CD14-positive monocyte (primary cell): ENCODE measurements at regions not wholly inside any gene's neighbourhood (a gene's known extent, or its start where the extent isn't known, plus 50 kb on each side); places are given as distances from the start of the nearest gene placed in this dataset.

Experiments
- DNase-seq, 3 donors: peaks; one replicate each; pipeline ENCODE4 v3.0.0-alpha.2; 2011 to 2022
- H2AFZ ChIP-seq: 2 replicates; pipeline ENCODE4 v1.6.0; 2012; ENCODE audit warnings: mild to moderate bottlenecking, low read depth, low read length, inconsistent platforms; ENCODE audit not compliant: insufficient read depth, poor library complexity, severe bottlenecking
- H3K27ac ChIP-seq, 2 donors: 1 replicate in 1 of 2; 2 replicates in 1 of 2; pipeline ENCODE4 v1.5.1; 2012 to 2013; ENCODE audit warnings: low read length in 2 of 2, control low read depth in 1 of 2, inconsistent platforms in 1 of 2, low read depth in 1 of 2, mild to moderate bottlenecking in 1 of 2
- H3K27me3 ChIP-seq, 2 donors: one replicate each; pipeline versions ENCODE4 v1.6.0 to v1.6.1; 2011 to 2013; ENCODE audit warnings: low read length in 2 of 2; ENCODE audit not compliant: control insufficient read depth in 2 of 2, insufficient read depth in 2 of 2
- H3K36me3 ChIP-seq, 2 donors: replicated peaks in 1 of 2; 1 replicate in 1 of 2; 2 replicates in 1 of 2; pipeline versions ENCODE4 v1.5.1 to v1.6.1; 2012 to 2013; ENCODE audit warnings: low read length in 2 of 2, control low read depth in 1 of 2, inconsistent platforms in 1 of 2, mild to moderate bottlenecking in 1 of 2; ENCODE audit not compliant: insufficient read depth in 2 of 2, control insufficient read depth in 1 of 2
- H3K4me1 ChIP-seq, 2 donors: 1 replicate in 1 of 2; 2 replicates in 1 of 2; pipeline versions ENCODE4 v1.5.1 to v1.6.1; 2012 to 2013; ENCODE audit warnings: low read length in 2 of 2, control low read depth in 1 of 2, inconsistent platforms in 1 of 2, mild to moderate bottlenecking in 1 of 2, moderate library complexity in 1 of 2; ENCODE audit not compliant: insufficient read depth in 2 of 2, control insufficient read depth in 1 of 2
- H3K4me2 ChIP-seq: replicated peaks from 2 replicates; pipeline ENCODE3; 2012; ENCODE audit warnings: low read length, moderate library complexity, mild to moderate bottlenecking; ENCODE audit not compliant: poor library complexity, severe bottlenecking; ENCODE audit errors: extremely low read depth
- H3K4me3 ChIP-seq, 3 experiments: fragments of 200-600 bp in 1 of 3; sonication (generic) in 1 of 3; replicated peaks in 1 of 3; 1 replicate in 2 of 3; 2 replicates in 1 of 3; pipeline ENCODE4 v1.5.1; 2011 to 2013; ENCODE audit warnings: low read length in 3 of 3, mild to moderate bottlenecking in 3 of 3, control low read depth in 2 of 3, low read depth in 2 of 3, inconsistent platforms in 1 of 3, moderate library complexity in 1 of 3
- H3K79me2 ChIP-seq: 2 replicates; pipeline ENCODE4 v1.6.0; 2012; ENCODE audit warnings: mild to moderate bottlenecking, control low read depth, inconsistent platforms, low read length, moderate library complexity; ENCODE audit not compliant: insufficient read depth
- H3K9ac ChIP-seq: 2 replicates; pipeline ENCODE4 v1.6.0; 2017; ENCODE audit warnings: low read length, mild to moderate bottlenecking; ENCODE audit not compliant: insufficient read depth, poor library complexity, severe bottlenecking
- H3K9me3 ChIP-seq, 2 donors: replicated peaks in 1 of 2; 1 replicate in 1 of 2; 2 replicates in 1 of 2; pipeline versions ENCODE4 v1.5.1 to v1.6.1; 2012 to 2013; ENCODE audit warnings: low read length in 2 of 2, control low read depth in 1 of 2; ENCODE audit not compliant: control insufficient read depth in 1 of 2, insufficient read depth in 1 of 2
- H4K20me1 ChIP-seq: 2 replicates; pipeline ENCODE4 v1.6.0; 2012; ENCODE audit warnings: mild to moderate bottlenecking, low read length, control low read depth, moderate library complexity; ENCODE audit not compliant: insufficient read depth
- H3K27ac Mint-ChIP-seq, 7 donors: one replicate each; pipeline ENCODE4 v1.8.0; 2020; ENCODE audit warnings: mild to moderate bottlenecking in 7 of 7, mixed read lengths in 7 of 7, moderate library complexity in 6 of 7, inconsistent platforms in 2 of 7
- H3K27me3 Mint-ChIP-seq, 3 donors: one replicate each; pipeline ENCODE4 v1.8.0; 2021 to 2022; ENCODE audit warnings: low read depth in 3 of 3, mild to moderate bottlenecking in 3 of 3, mixed read lengths in 3 of 3, moderate library complexity in 3 of 3, inconsistent platforms in 1 of 3
- H3K36me3 Mint-ChIP-seq, 2 donors: one replicate each; pipeline ENCODE4 v1.8.0; 2020; ENCODE audit warnings: mixed read lengths in 2 of 2, inconsistent platforms in 1 of 2, mild to moderate bottlenecking in 1 of 2
- H3K4me1 Mint-ChIP-seq: one replicate; pipeline ENCODE4 v1.8.0; 2020; ENCODE audit warnings: mild to moderate bottlenecking, mixed read lengths
- H3K4me3 Mint-ChIP-seq, 2 donors: one replicate each; pipeline ENCODE4 v1.8.0; 2020; ENCODE audit warnings: mild to moderate bottlenecking in 2 of 2, mixed read lengths in 2 of 2, moderate library complexity in 1 of 2
- H3K9me3 Mint-ChIP-seq, 7 donors: one replicate each; pipeline ENCODE4 v1.8.0; 2020 to 2022; ENCODE audit warnings: mixed read lengths in 7 of 7, mild to moderate bottlenecking in 6 of 7, moderate library complexity in 6 of 7, inconsistent platforms in 2 of 7
- WGBS: methylation state at CpG from one replicate; pipeline ENCODE4 v1.1.5; 2013; ENCODE audit warnings: missing lambda C conversion rate; ENCODE audit not compliant: insufficient coverage; 5-methylcytosine and 5-hydroxymethylcytosine counted together
- intact Hi-C, 2 donors: fragments of 100-400 bp; cut with micrococcal nuclease; formaldehyde crosslinking; loops; one replicate each; pipeline versions ENCODE4 v1.15.0 to v1.15.1; 2023
- TF ChIP-seq, protein P1 (sequence below): fragments of 200-600 bp; IDR thresholded peaks from one replicate; pipeline ENCODE4 v1.8.0; 2022; ENCODE audit warnings: antibody characterized with exemption, mild to moderate bottlenecking

DNA sequence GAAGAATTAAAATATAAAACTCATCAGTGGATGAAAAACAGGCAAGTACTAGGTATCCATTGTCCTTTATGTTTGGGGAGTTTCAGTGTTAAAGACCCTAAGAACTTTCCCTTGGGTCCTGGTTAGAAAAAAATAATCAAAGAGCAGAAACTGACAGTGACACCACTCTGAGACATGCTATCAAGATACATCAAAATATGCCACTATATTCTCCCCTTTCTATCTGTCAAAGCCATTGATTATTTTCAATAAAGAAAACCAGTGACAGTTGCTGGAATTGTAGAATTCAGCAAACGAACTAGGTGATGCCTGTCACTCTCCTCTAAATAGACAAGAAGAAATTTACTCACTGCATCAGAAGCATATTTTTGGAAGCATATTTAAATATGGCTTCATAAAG, 496.7 kb upstream of the CFAP20DC start:
- Histone ChIP-seq H3K9me3 (no peaks in the 10 kb centered on the region), H2AFZ (no peak overlapping the region), H3K27ac (no peak overlapping the region), H3K4me2 (no peak overlapping the region), H4K20me1 (no peaks in the 10 kb centered on the region), H3K79me2 (no peaks in the 10 kb centered on the region), H3K27me3 (no peaks in the 10 kb centered on the region), H3K4me3 (no peak overlapping the region), H3K4me1 (no peaks in the 10 kb centered on the region), H3K36me3 (no peaks in the 10 kb centered on the region), H3K9ac (no peak overlapping the region)
- H3K27me3 Mint-ChIP-seq, result peaks cover 0 to 3% (median 0%) of the 10 kb centered on the region in 3 donors
- H3K36me3 Mint-ChIP-seq, result no peaks in the 10 kb centered on the region
- intact Hi-C loops, result no loop called here
- H3K4me1 Mint-ChIP-seq, result no peaks in the 10 kb centered on the region
- no peaks in the 10 kb centered on the region for H3K9me3 Mint-ChIP-seq
- TF ChIP-seq, protein P1, sequence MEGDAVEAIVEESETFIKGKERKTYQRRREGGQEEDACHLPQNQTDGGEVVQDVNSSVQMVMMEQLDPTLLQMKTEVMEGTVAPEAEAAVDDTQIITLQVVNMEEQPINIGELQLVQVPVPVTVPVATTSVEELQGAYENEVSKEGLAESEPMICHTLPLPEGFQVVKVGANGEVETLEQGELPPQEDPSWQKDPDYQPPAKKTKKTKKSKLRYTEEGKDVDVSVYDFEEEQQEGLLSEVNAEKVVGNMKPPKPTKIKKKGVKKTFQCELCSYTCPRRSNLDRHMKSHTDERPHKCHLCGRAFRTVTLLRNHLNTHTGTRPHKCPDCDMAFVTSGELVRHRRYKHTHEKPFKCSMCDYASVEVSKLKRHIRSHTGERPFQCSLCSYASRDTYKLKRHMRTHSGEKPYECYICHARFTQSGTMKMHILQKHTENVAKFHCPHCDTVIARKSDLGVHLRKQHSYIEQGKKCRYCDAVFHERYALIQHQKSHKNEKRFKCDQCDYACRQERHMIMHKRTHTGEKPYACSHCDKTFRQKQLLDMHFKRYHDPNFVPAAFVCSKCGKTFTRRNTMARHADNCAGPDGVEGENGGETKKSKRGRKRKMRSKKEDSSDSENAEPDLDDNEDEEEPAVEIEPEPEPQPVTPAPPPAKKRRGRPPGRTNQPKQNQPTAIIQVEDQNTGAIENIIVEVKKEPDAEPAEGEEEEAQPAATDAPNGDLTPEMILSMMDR, result no peak
- no CpG with 5 or more reads among the region's 1 CpG for WGBS
- H3K4me3 Mint-ChIP-seq, result no peak overlapping the region
- DNase-seq, result no peak
- H3K27ac Mint-ChIP-seq, result no peak overlapping the region

DNA sequence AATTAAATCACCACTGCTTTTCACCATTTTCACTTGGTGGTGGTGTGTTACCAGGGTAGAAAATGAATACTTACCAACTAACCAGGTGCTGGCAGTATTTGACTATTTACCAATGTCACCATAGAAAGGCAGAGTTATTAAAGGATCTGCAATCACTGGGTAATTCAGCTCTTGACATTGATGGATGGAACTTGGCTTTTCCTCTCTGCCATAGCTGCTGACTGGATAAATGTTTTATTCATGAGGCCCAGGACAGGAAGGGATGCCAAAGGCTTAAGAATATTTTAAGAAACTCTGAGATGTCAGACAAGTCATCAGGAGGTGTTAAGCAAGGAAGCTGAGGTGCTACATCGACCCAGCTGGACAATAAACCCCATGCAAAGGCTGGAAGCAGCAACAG, 495.5 kb upstream of the CFAP20DC start:
- H3K36me3 Mint-ChIP-seq, result no peaks in the 10 kb centered on the region
- DNase-seq, result no peak
- no peak overlapping the region for H3K27ac Mint-ChIP-seq
- H3K9ac ChIP-seq, result no peak overlapping the region
- no peaks in the 10 kb centered on the region for H3K36me3 ChIP-seq
- H3K4me3 Mint-ChIP-seq, result no peak overlapping the region
- H2AFZ ChIP-seq, result no peak overlapping the region
- H3K27me3 Mint-ChIP-seq, result peaks cover 0 to 3% (median 0%) of the 10 kb centered on the region in 3 donors
- 80% methylated on average over 1 of the region's 1 CpG for WGBS
- H3K9me3 ChIP-seq, result no peaks in the 10 kb centered on the region
- intact Hi-C loops, result no loop called here
- H3K4me2 ChIP-seq, result no peak overlapping the region
- H3K27ac ChIP-seq, result no peak overlapping the region
- no peaks in the 10 kb centered on the region for H3K79me2 ChIP-seq
- TF ChIP-seq, protein P1, result no peak
- peaks cover 0 to 2% (median 0%) of the 10 kb centered on the region in 7 donors for H3K9me3 Mint-ChIP-seq
- no peaks in the 10 kb centered on the region for H3K4me1 ChIP-seq
- no peak overlapping the region for H3K4me3 ChIP-seq
- H3K27me3 ChIP-seq, result no peaks in the 10 kb centered on the region
- no peaks in the 10 kb centered on the region for H4K20me1 ChIP-seq
- H3K4me1 Mint-ChIP-seq, result no peaks in the 10 kb centered on the region
